Upper lobe of left lung (tissue), 4 donors: ENCODE measurements at regions not wholly inside any gene's neighbourhood (a gene's known extent, or its start where the extent isn't known, plus 50 kb on each side); places are given as distances from the start of the nearest gene placed in this dataset.

ENCODE experiments used
- EP300 ChIP-seq, 4 donors: sonication (generic); formaldehyde crosslinking; IDR thresholded peaks; one replicate each; pipeline ENCODE4 v1.5.1; 2017; ENCODE audit warnings: antibody characterized with exemption in 4 of 4, control low read depth in 2 of 4
- POLR2A ChIP-seq, 4 donors: fragments of 450-650 bp; IDR thresholded peaks; one replicate each; pipeline ENCODE4 v1.5.1; 2016 to 2017; ENCODE audit warnings: antibody characterized with exemption in 4 of 4, mild to moderate bottlenecking in 2 of 4
- POLR2AphosphoS5 ChIP-seq, 2 donors: sonication (generic); formaldehyde crosslinking; IDR thresholded peaks; one replicate each; pipeline ENCODE4 v1.5.1; 2017; ENCODE audit warnings: antibody characterized with exemption in 2 of 2
- TF ChIP-seq, protein P1 (sequence below), 6 experiments: fragments of 450-650 bp in 4 of 6; fragments of 200-600 bp in 2 of 6; sonication (generic) in 2 of 6; IDR thresholded peaks; one replicate each; pipeline ENCODE4 v1.5.1; 2016 to 2019; ENCODE audit warnings: antibody characterized with exemption in 6 of 6

DNA sequence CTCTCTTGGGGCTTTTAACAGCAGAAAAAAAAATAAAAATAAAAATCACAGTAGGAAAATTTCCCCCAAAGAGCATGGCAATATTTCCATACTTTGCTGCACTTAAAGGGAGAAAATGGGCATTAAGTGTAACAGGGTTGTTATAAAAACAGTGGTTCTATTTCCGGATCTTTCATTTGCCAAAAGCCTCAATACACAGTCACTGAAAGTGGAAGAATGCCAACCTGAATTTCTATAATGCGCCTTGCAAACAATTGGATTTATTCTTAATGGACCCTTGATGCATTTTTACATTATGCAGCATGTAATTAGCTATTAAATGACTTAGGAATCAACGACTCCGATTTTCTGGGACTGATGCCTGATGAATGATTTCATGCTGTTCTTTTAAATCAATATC lies 127.6 kb upstream of the NANOS1 start:
- TF ChIP-seq, protein P1, sequence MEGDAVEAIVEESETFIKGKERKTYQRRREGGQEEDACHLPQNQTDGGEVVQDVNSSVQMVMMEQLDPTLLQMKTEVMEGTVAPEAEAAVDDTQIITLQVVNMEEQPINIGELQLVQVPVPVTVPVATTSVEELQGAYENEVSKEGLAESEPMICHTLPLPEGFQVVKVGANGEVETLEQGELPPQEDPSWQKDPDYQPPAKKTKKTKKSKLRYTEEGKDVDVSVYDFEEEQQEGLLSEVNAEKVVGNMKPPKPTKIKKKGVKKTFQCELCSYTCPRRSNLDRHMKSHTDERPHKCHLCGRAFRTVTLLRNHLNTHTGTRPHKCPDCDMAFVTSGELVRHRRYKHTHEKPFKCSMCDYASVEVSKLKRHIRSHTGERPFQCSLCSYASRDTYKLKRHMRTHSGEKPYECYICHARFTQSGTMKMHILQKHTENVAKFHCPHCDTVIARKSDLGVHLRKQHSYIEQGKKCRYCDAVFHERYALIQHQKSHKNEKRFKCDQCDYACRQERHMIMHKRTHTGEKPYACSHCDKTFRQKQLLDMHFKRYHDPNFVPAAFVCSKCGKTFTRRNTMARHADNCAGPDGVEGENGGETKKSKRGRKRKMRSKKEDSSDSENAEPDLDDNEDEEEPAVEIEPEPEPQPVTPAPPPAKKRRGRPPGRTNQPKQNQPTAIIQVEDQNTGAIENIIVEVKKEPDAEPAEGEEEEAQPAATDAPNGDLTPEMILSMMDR (IDR thresholded peaks at IDR 0.05) = no peak
- no peak for TF ChIP-seq POLR2A (IDR thresholded peaks at IDR 0.05)
- no peak for TF ChIP-seq POLR2AphosphoS5 (IDR thresholded peaks at IDR 0.05)
- no peak for TF ChIP-seq EP300 (IDR thresholded peaks at IDR 0.05)
